ENCODE measurements at regions not wholly inside any gene's neighbourhood (a gene's known extent, or its start where the extent isn't known, plus 50 kb on each side); places are given as distances from the start of the nearest gene placed in this dataset.

GRCh38 chr12:43118881-43119280, 433.1 kb downstream of the ADAMTS20 start:
- H3K36me3 ChIP-seq (replicated peaks in 1 of 2) = no peaks in the 10 kb centered on the region
- no peak overlapping the region for H3K27ac ChIP-seq
- TF ChIP-seq POLR2A (IDR thresholded peaks at IDR 0.05) = no peak
- no peak for TF ChIP-seq CTCF (IDR thresholded peaks at IDR 0.05)
- no peaks in the 10 kb centered on the region for H3K9me3 ChIP-seq (replicated peaks in 1 of 3)
- H3K4me1 ChIP-seq (replicated peaks in 1 of 2) = no peaks in the 10 kb centered on the region
- DNase-seq = no peak
- no peaks in the 10 kb centered on the region for H3K27me3 ChIP-seq
- intact Hi-C loops (cut with DNase I) = no loop called here
- no peak overlapping the region for H3K4me3 ChIP-seq

- TF ChIP-seq POLR2A (IDR thresholded peaks at IDR 0.05) = no peak
- TF ChIP-seq CTCF (IDR thresholded peaks at IDR 0.05) = no peak
- no peaks in the 10 kb centered on the region for H3K36me3 ChIP-seq (replicated peaks in 1 of 2)
- no peaks in the 10 kb centered on the region for H3K4me1 ChIP-seq (replicated peaks in 1 of 2)
- DNase-seq = no peak
- H3K27ac ChIP-seq = no peak overlapping the region
- no peaks in the 10 kb centered on the region for H3K9me3 ChIP-seq (replicated peaks in 1 of 3)
- no peak overlapping the region for H3K4me3 ChIP-seq
- intact Hi-C loops (cut with DNase I) = no loop called here
- no peaks in the 10 kb centered on the region for H3K27me3 ChIP-seq
Measured at GRCh38 chr12:43118234-43118633, 433.8 kb downstream of the ADAMTS20 start.

GRCh38 chr12:43117226-43117930, 434.6 kb downstream of the ADAMTS20 start:
- WGBS, 4 donors = 47 to 64% (median 54%) methylated on average over 3 of the region's 3 CpGs
- DNase-seq = no peak
- no peak overlapping the region for H3K4me3 ChIP-seq
- H3K27me3 ChIP-seq = no peaks in the 10 kb centered on the region
- no peaks in the 10 kb centered on the region for H3K4me1 ChIP-seq (replicated peaks in 1 of 2)
- H3K27ac ChIP-seq = no peak overlapping the region
- H3K9me3 ChIP-seq (replicated peaks in 1 of 3) = no peaks in the 10 kb centered on the region
- H3K36me3 ChIP-seq (replicated peaks in 1 of 2) = no peaks in the 10 kb centered on the region
- TF ChIP-seq POLR2A (IDR thresholded peaks at IDR 0.05) (no peak), CTCF (IDR thresholded peaks at IDR 0.05) (no peak)
- intact Hi-C loops (cut with DNase I) = no loop called here

- TF ChIP-seq CTCF (IDR thresholded peaks at IDR 0.05) (no peak), POLR2A (IDR thresholded peaks at IDR 0.05) (no peak)
- no peaks in the 10 kb centered on the region for H3K27me3 ChIP-seq
- H3K36me3 ChIP-seq (replicated peaks in 1 of 2) = no peaks in the 10 kb centered on the region
- no peak overlapping the region for H3K27ac ChIP-seq
- WGBS, 4 donors = 80 to 93% (median 86%) methylated on average over 4 of the region's 4 CpGs
- no peak overlapping the region for H3K4me3 ChIP-seq
- H3K4me1 ChIP-seq (replicated peaks in 1 of 2) = no peaks in the 10 kb centered on the region
- intact Hi-C loops (cut with DNase I) = no loop called here
- no peak for DNase-seq
- no peaks in the 10 kb centered on the region for H3K9me3 ChIP-seq (replicated peaks in 1 of 3)
Measured at GRCh38 chr12:43115441-43116160, 436.4 kb downstream of the ADAMTS20 start.

All from adrenal gland (tissue), 9 donors.